Neural cell (in vitro differentiated cells): ENCODE measurements at regions not wholly inside any gene's neighbourhood (a gene's known extent, or its start where the extent isn't known, plus 50 kb on each side); places are given as distances from the start of the nearest gene placed in this dataset.

ENCODE experiments used
- H2AFZ ChIP-seq: fragments of 200-600, 300-800 bp; sonication (generic), shearing (Covaris generic); 2 replicates; pipeline ENCODE4 v1.6.0; 2014; ENCODE audit warnings: low read depth, mild to moderate bottlenecking, antibody characterized with exemption, low read length, moderate library complexity
- H3F3A ChIP-seq: fragments of 200-600 bp; shearing (Covaris generic); 2 replicates; pipeline ENCODE4 v1.6.1; 2016; ENCODE audit warnings: mild to moderate bottlenecking, moderate library complexity, mixed read lengths, antibody characterized with exemption, low read length; ENCODE audit not compliant: insufficient read depth, poor library complexity, severe bottlenecking
- H3K27ac ChIP-seq: fragments of 200-600, 300-800 bp; sonication (generic), shearing (Covaris generic); 2 replicates; pipeline ENCODE4 v1.5.1; 2014; ENCODE audit warnings: mild to moderate bottlenecking, low read length, moderate library complexity
- H3K27me3 ChIP-seq: fragments of 300-800, 200-600 bp; sonication (generic), shearing (Covaris generic); 2 replicates; pipeline ENCODE4 v1.6.0; 2014; ENCODE audit warnings: mild to moderate bottlenecking, low read depth, low read length, moderate library complexity; ENCODE audit not compliant: insufficient read depth
- H3K36me3 ChIP-seq: fragments of 300-800, 200-600 bp; sonication (generic), shearing (Covaris generic); 2 replicates; pipeline ENCODE4 v1.5.1; 2014; ENCODE audit warnings: mild to moderate bottlenecking, antibody characterized with exemption, low read length, moderate library complexity; ENCODE audit not compliant: insufficient read depth
- H3K4me2 ChIP-seq: fragments of 300-800, 200-600 bp; sonication (generic), shearing (Covaris generic); 2 replicates; pipeline ENCODE4 v1.6.0; 2014; ENCODE audit warnings: mild to moderate bottlenecking, low read length
- H3K4me3 ChIP-seq: fragments of 300-800, 200-600 bp; sonication (generic), shearing (Covaris generic); 2 replicates; pipeline ENCODE4 v1.5.1; 2014; ENCODE audit warnings: mild to moderate bottlenecking, low read length, moderate library complexity
- H3K79me2 ChIP-seq: fragments of 200-600 bp; shearing (Covaris generic); replicated peaks from 2 replicates; pipeline ENCODE4 v1.6.0; 2014; ENCODE audit warnings: mild to moderate bottlenecking, low read length, moderate library complexity; ENCODE audit not compliant: insufficient read depth
- H3K9ac ChIP-seq: fragments of 300-800, 200-600 bp; sonication (generic), shearing (Covaris generic); 2 replicates; pipeline ENCODE4 v1.6.1; 2016; ENCODE audit warnings: mild to moderate bottlenecking, low read length, mixed read lengths
- H3K9me2 ChIP-seq: fragments of 200-600 bp; shearing (Covaris generic); 2 replicates; pipeline ENCODE4 v1.6.1; 2016; ENCODE audit warnings: mild to moderate bottlenecking, low read length, mixed read lengths; ENCODE audit not compliant: insufficient read depth
- H3K9me3 ChIP-seq: fragments of 200-600, 300-800 bp; sonication (generic), shearing (Covaris generic); 2 replicates; pipeline ENCODE4 v1.6.1; 2016; ENCODE audit warnings: mild to moderate bottlenecking, mixed run types, low read length, moderate library complexity, mixed read lengths
- H4K20me1 ChIP-seq: fragments of 200-600 bp; shearing (Covaris generic); 2 replicates; pipeline ENCODE4 v1.6.1; 2016; ENCODE audit warnings: mild to moderate bottlenecking, mixed run types; ENCODE audit not compliant: insufficient read depth
- EP300 ChIP-seq: fragments of 450-650 bp; conservative IDR thresholded peaks from 2 replicates; pipeline ENCODE4 v1.6.1; 2014; ENCODE audit warnings: antibody characterized with exemption, mild to moderate bottlenecking, moderate library complexity; ENCODE audit not compliant: poor library complexity, severe bottlenecking
- EZH2 ChIP-seq: fragments of 200-600, 300-800 bp; shearing (Covaris generic), sonication (generic); IDR thresholded peaks from 2 replicates; pipeline ENCODE4 v1.6.1; 2014; ENCODE audit warnings: antibody characterized with exemption, low read length, borderline replicate concordance, mild to moderate bottlenecking; ENCODE audit not compliant: insufficient read depth, poor library complexity, severe bottlenecking
- MXI1 ChIP-seq: fragments of 450-650 bp; conservative IDR thresholded peaks from 2 replicates; pipeline ENCODE4 v1.6.1; 2014; ENCODE audit warnings: antibody characterized with exemption, mild to moderate bottlenecking; ENCODE audit not compliant: poor library complexity, severe bottlenecking
- POLR2AphosphoS5 ChIP-seq: IDR thresholded peaks from 2 replicates; pipeline ENCODE4 v1.6.1; 2012
- RAD21 ChIP-seq: fragments of 450-650 bp; conservative IDR thresholded peaks from 2 replicates; pipeline ENCODE4 v1.6.1; 2014; ENCODE audit warnings: antibody characterized with exemption, mild to moderate bottlenecking, moderate library complexity
- SMC3 ChIP-seq: fragments of 450-650 bp; conservative IDR thresholded peaks from 2 replicates; pipeline ENCODE4 v1.6.1; 2014; ENCODE audit warnings: antibody characterized with exemption, mild to moderate bottlenecking, moderate library complexity; ENCODE audit not compliant: poor library complexity
- TAF1 ChIP-seq: IDR thresholded peaks from 2 replicates; pipeline ENCODE4 v1.6.1; 2012; ENCODE audit warnings: low read depth
- TF ChIP-seq, protein P1 (sequence below): fragments of 450-650 bp; IDR thresholded peaks from 2 replicates; pipeline ENCODE4 v1.5.1; 2014; ENCODE audit warnings: antibody characterized with exemption, mild to moderate bottlenecking, moderate library complexity; ENCODE audit not compliant: poor library complexity, severe bottlenecking
- TF ChIP-seq, protein P2 (sequence below): IDR thresholded peaks from 2 replicates; pipeline ENCODE4 v1.6.1; 2012; ENCODE audit warnings: borderline replicate concordance

DNA sequence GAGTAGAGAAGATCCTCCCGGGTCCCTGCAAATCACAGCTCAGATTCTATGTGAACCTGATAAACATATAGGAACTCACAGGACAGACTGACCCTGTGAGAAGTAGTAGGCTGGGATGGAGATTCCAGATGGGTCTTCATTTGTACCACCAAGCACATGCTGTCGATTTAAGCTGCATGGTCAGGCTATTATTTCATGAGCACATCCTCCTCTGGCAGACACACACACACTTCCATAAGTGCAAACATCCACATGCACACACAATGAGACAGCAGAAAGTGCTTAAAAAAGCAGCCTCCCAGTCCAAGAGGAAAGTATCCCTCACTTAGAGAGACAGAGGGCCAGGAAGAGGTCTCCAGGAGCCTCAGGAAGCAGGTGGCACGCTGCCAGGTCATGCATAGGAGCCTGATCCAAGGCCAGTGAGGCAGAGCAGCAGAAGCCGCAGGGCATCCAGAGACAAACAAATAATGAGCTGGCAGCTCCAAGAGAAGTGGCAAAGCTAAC lies 131.8 kb downstream of the UNC5CL start:
- no peak overlapping the region for H3K4me3 ChIP-seq
- H4K20me1 ChIP-seq = no peaks in the 10 kb centered on the region
- no peak overlapping the region for H2AFZ ChIP-seq
- TF ChIP-seq RAD21 (no peak), POLR2AphosphoS5 (no peak), SMC3 (no peak), MXI1 (no peak), EZH2 (no peak), EP300 (no peak), TAF1 (no peak)
- TF ChIP-seq, protein P1, sequence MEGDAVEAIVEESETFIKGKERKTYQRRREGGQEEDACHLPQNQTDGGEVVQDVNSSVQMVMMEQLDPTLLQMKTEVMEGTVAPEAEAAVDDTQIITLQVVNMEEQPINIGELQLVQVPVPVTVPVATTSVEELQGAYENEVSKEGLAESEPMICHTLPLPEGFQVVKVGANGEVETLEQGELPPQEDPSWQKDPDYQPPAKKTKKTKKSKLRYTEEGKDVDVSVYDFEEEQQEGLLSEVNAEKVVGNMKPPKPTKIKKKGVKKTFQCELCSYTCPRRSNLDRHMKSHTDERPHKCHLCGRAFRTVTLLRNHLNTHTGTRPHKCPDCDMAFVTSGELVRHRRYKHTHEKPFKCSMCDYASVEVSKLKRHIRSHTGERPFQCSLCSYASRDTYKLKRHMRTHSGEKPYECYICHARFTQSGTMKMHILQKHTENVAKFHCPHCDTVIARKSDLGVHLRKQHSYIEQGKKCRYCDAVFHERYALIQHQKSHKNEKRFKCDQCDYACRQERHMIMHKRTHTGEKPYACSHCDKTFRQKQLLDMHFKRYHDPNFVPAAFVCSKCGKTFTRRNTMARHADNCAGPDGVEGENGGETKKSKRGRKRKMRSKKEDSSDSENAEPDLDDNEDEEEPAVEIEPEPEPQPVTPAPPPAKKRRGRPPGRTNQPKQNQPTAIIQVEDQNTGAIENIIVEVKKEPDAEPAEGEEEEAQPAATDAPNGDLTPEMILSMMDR = no peak
- TF ChIP-seq, protein P2, sequence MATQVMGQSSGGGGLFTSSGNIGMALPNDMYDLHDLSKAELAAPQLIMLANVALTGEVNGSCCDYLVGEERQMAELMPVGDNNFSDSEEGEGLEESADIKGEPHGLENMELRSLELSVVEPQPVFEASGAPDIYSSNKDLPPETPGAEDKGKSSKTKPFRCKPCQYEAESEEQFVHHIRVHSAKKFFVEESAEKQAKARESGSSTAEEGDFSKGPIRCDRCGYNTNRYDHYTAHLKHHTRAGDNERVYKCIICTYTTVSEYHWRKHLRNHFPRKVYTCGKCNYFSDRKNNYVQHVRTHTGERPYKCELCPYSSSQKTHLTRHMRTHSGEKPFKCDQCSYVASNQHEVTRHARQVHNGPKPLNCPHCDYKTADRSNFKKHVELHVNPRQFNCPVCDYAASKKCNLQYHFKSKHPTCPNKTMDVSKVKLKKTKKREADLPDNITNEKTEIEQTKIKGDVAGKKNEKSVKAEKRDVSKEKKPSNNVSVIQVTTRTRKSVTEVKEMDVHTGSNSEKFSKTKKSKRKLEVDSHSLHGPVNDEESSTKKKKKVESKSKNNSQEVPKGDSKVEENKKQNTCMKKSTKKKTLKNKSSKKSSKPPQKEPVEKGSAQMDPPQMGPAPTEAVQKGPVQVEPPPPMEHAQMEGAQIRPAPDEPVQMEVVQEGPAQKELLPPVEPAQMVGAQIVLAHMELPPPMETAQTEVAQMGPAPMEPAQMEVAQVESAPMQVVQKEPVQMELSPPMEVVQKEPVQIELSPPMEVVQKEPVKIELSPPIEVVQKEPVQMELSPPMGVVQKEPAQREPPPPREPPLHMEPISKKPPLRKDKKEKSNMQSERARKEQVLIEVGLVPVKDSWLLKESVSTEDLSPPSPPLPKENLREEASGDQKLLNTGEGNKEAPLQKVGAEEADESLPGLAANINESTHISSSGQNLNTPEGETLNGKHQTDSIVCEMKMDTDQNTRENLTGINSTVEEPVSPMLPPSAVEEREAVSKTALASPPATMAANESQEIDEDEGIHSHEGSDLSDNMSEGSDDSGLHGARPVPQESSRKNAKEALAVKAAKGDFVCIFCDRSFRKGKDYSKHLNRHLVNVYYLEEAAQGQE = no peak
- H3K27ac ChIP-seq = no peak overlapping the region
- H3K4me2 ChIP-seq = no peak overlapping the region
- H3K9me2 ChIP-seq = no peaks in the 10 kb centered on the region
- no peaks in the 10 kb centered on the region for H3K79me2 ChIP-seq
- no peaks in the 10 kb centered on the region for H3F3A ChIP-seq
- H3K36me3 ChIP-seq = no peaks in the 10 kb centered on the region
- no peaks in the 10 kb centered on the region for H3K27me3 ChIP-seq
- H3K9me3 ChIP-seq = no peaks in the 10 kb centered on the region
- no peak overlapping the region for H3K9ac ChIP-seq

DNA sequence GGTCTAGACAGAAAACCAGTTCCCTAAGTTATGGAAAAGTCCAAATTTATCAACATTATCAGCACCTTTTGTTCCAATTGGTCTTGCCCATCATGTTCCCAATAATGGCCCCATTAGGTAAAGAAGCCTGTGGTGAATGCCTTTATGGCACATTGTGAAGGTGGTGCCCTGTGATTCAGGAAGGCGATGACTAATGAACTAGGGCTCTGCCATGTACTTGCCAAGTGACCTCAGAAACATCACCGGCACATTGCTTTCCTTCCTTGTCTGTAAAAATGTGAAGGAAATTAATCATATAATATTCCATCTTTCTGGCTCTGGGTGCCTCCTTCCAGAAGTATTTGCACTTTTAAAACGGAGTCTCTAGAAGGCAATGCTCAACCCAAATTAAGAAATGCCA lies 132.3 kb downstream of the UNC5CL start:
- H3K27ac ChIP-seq = no peak overlapping the region
- no peak overlapping the region for H3K4me2 ChIP-seq
- TF ChIP-seq, protein P2 = no peak
- no peak for TF ChIP-seq SMC3
- no peaks in the 10 kb centered on the region for H3K79me2 ChIP-seq
- no peaks in the 10 kb centered on the region for H3F3A ChIP-seq
- H3K9ac ChIP-seq = no peak overlapping the region
- no peaks in the 10 kb centered on the region for H3K9me3 ChIP-seq
- no peaks in the 10 kb centered on the region for H3K9me2 ChIP-seq
- H2AFZ ChIP-seq = no peak overlapping the region
- no peaks in the 10 kb centered on the region for H3K36me3 ChIP-seq
- no peak overlapping the region for H3K4me3 ChIP-seq
- H4K20me1 ChIP-seq = no peaks in the 10 kb centered on the region
- H3K27me3 ChIP-seq = no peaks in the 10 kb centered on the region
